ENCODE measurements at regions not wholly inside any gene's neighbourhood (a gene's known extent, or its start where the extent isn't known, plus 50 kb on each side); places are given as distances from the start of the nearest gene placed in this dataset.

GRCh38 chr14:100664231-100664630, 62.5 kb upstream of the DLK1 start:
- H3K4me3 Mint-ChIP-seq = no peak overlapping the region
- no peak for ATAC-seq (replicated peaks)
- H3K4me1 Mint-ChIP-seq = peaks cover 2 to 5% of the 10 kb centered on the region in 2 donors
- DNase-seq = no peak
- H3K9me3 Mint-ChIP-seq = peaks cover 0 to 4% of the 10 kb centered on the region in 2 donors
- H3K27me3 Mint-ChIP-seq = peaks cover 27 to 49% of the 10 kb centered on the region in 2 donors
- no peaks in the 10 kb centered on the region for H3K36me3 Mint-ChIP-seq
- no peak overlapping the region for H3K27ac Mint-ChIP-seq

GRCh38 chr14:100664841-100665510, 61.7 kb upstream of the DLK1 start:
- DNase-seq = no peak
- Mint-ChIP-seq H3K4me3 (no peak overlapping the region), H3K27ac (peak overlapping the region; percentile 34), H3K9me3 (peaks cover 0 to 4% of the 10 kb centered on the region in 2 donors), H3K36me3 (no peaks in the 10 kb centered on the region), H3K4me1 (peaks cover 2 to 5% of the 10 kb centered on the region in 2 donors), H3K27me3 (peaks cover 34 to 56% of the 10 kb centered on the region in 2 donors)
- no peak for ATAC-seq (replicated peaks)

- Mint-ChIP-seq H3K4me1 (peaks cover 2 to 5% of the 10 kb centered on the region in 2 donors), H3K4me3 (no peak overlapping the region), H3K27ac (peak overlapping the region; percentile 34), H3K9me3 (peaks cover 0 to 4% of the 10 kb centered on the region in 2 donors), H3K36me3 (no peaks in the 10 kb centered on the region), H3K27me3 (peaks cover 34 to 60% of the 10 kb centered on the region in 2 donors)
- ATAC-seq (replicated peaks) = no peak
- DNase-seq = no peak
Measured at GRCh38 chr14:100665511-100666032, 61.1 kb upstream of the DLK1 start.

- H3K9me3 Mint-ChIP-seq = peaks cover 0 to 4% of the 10 kb centered on the region in 2 donors
- H3K4me3 Mint-ChIP-seq = no peak overlapping the region
- no peak overlapping the region for H3K27ac Mint-ChIP-seq
- no peak for DNase-seq
- H3K36me3 Mint-ChIP-seq = no peaks in the 10 kb centered on the region
- no peak for ATAC-seq (replicated peaks)
- peaks cover 2 to 5% of the 10 kb centered on the region in 2 donors for H3K4me1 Mint-ChIP-seq
- H3K27me3 Mint-ChIP-seq = peaks cover 37 to 68% of the 10 kb centered on the region in 2 donors
Measured at GRCh38 chr14:100666403-100666802, 60.3 kb upstream of the DLK1 start.

- no peak overlapping the region for H3K27ac Mint-ChIP-seq
- H3K4me1 Mint-ChIP-seq = peaks cover 2 to 5% of the 10 kb centered on the region in 2 donors
- peaks cover 0 to 4% of the 10 kb centered on the region in 2 donors for H3K9me3 Mint-ChIP-seq
- no peak for DNase-seq
- H3K36me3 Mint-ChIP-seq = no peaks in the 10 kb centered on the region
- H3K4me3 Mint-ChIP-seq = no peak overlapping the region
- ATAC-seq (replicated peaks) = no peak
- H3K27me3 Mint-ChIP-seq = peaks cover 41 to 72% of the 10 kb centered on the region in 2 donors
Measured at GRCh38 chr14:100666851-100667250, 59.8 kb upstream of the DLK1 start.

GRCh38 chr14:100667656-100668055, 59.0 kb upstream of the DLK1 start:
- Mint-ChIP-seq H3K9me3 (peaks cover 0 to 4% of the 10 kb centered on the region in 2 donors), H3K4me1 (peaks cover 2 to 5% of the 10 kb centered on the region in 2 donors), H3K4me3 (no peak overlapping the region), H3K27ac (no peak overlapping the region), H3K36me3 (no peaks in the 10 kb centered on the region), H3K27me3 (peaks cover 44 to 79% of the 10 kb centered on the region in 2 donors)
- DNase-seq (no peak), ATAC-seq (replicated peaks) (no peak)

- peaks cover under 1 to 5% of the 10 kb centered on the region in 2 donors for H3K4me1 Mint-ChIP-seq
- H3K27ac Mint-ChIP-seq = no peak overlapping the region
- H3K36me3 Mint-ChIP-seq = no peaks in the 10 kb centered on the region
- no peak overlapping the region for H3K4me3 Mint-ChIP-seq
- DNase-seq = no peak
- ATAC-seq (replicated peaks) = no peak
- H3K9me3 Mint-ChIP-seq = no peaks in the 10 kb centered on the region
- peaks cover 51 to 86% of the 10 kb centered on the region in 2 donors for H3K27me3 Mint-ChIP-seq
Measured at GRCh38 chr14:100668352-100668751, 58.3 kb upstream of the DLK1 start.

GRCh38 chr14:100669011-100669412, 57.7 kb upstream of the DLK1 start:
- DNase-seq (no peak), ATAC-seq (replicated peaks) (no peak)
- Mint-ChIP-seq H3K4me3 (no peak overlapping the region), H3K27me3 (peaks cover 56 to 90% of the 10 kb centered on the region in 2 donors), H3K27ac (no peak overlapping the region), H3K36me3 (no peaks in the 10 kb centered on the region), H3K9me3 (peaks cover 0 to 2% of the 10 kb centered on the region in 2 donors), H3K4me1 (peaks cover 2 to 8% of the 10 kb centered on the region in 2 donors)

- Mint-ChIP-seq H3K27ac (no peak overlapping the region), H3K27me3 (peaks cover 56 to 90% of the 10 kb centered on the region in 2 donors), H3K4me3 (no peak overlapping the region), H3K36me3 (no peaks in the 10 kb centered on the region), H3K9me3 (peaks cover 0 to 2% of the 10 kb centered on the region in 2 donors), H3K4me1 (peaks cover 2 to 8% of the 10 kb centered on the region in 2 donors)
- DNase-seq (no peak), ATAC-seq (replicated peaks) (no peak)
Measured at GRCh38 chr14:100669468-100669867, 57.2 kb upstream of the DLK1 start.

GRCh38 chr14:100670017-100670752, 56.5 kb upstream of the DLK1 start:
- Mint-ChIP-seq H3K27me3 (peaks cover 56 to 90% of the 10 kb centered on the region in 2 donors), H3K4me3 (peak overlapping the region in 1 of 2 donors; percentile 29), H3K27ac (no peak overlapping the region), H3K36me3 (no peaks in the 10 kb centered on the region), H3K9me3 (peaks cover 0 to 2% of the 10 kb centered on the region in 2 donors), H3K4me1 (peaks cover 2 to 8% of the 10 kb centered on the region in 2 donors)
- no peak for ATAC-seq (replicated peaks)
- DNase-seq = no peak

GRCh38 chr14:100670753-100671049, 56.0 kb upstream of the DLK1 start:
- Mint-ChIP-seq H3K4me3 (peak overlapping the region in 1 of 2 donors; percentile 29), H3K9me3 (peaks cover 0 to 2% of the 10 kb centered on the region in 2 donors), H3K4me1 (peaks cover 2 to 8% of the 10 kb centered on the region in 2 donors), H3K27me3 (peaks cover 51 to 88% of the 10 kb centered on the region in 2 donors), H3K36me3 (no peaks in the 10 kb centered on the region), H3K27ac (no peak overlapping the region)
- no peak for DNase-seq
- no peak for ATAC-seq (replicated peaks)

- Mint-ChIP-seq H3K36me3 (no peaks in the 10 kb centered on the region), H3K27ac (no peak overlapping the region), H3K4me1 (peaks cover 2 to 8% of the 10 kb centered on the region in 2 donors), H3K27me3 (peaks cover 49 to 81% of the 10 kb centered on the region in 2 donors), H3K4me3 (no peak overlapping the region), H3K9me3 (peaks cover 0 to 2% of the 10 kb centered on the region in 2 donors)
- ATAC-seq (replicated peaks) (no peak), DNase-seq (no peak)
Measured at GRCh38 chr14:100671386-100671901, 55.2 kb upstream of the DLK1 start.

- Mint-ChIP-seq H3K36me3 (no peaks in the 10 kb centered on the region), H3K4me1 (peaks cover 2 to 8% of the 10 kb centered on the region in 2 donors), H3K9me3 (peaks cover 0 to 2% of the 10 kb centered on the region in 2 donors), H3K27me3 (peaks cover 49 to 77% of the 10 kb centered on the region in 2 donors), H3K4me3 (no peak overlapping the region), H3K27ac (no peak overlapping the region)
- ATAC-seq (replicated peaks) = no peak
- no peak for DNase-seq
Measured at GRCh38 chr14:100671906-100672305, 54.8 kb upstream of the DLK1 start.

GRCh38 chr14:100673085-100673806, 53.4 kb upstream of the DLK1 start:
- peaks cover 44 to 66% of the 10 kb centered on the region in 2 donors for H3K27me3 Mint-ChIP-seq
- ATAC-seq (replicated peaks) (no peak), DNase-seq (no peak)
- H3K4me3 Mint-ChIP-seq = no peak overlapping the region
- peaks cover 2 to 8% of the 10 kb centered on the region in 2 donors for H3K4me1 Mint-ChIP-seq
- H3K27ac Mint-ChIP-seq = no peak overlapping the region
- peaks cover 0 to 2% of the 10 kb centered on the region in 2 donors for H3K9me3 Mint-ChIP-seq
- no peaks in the 10 kb centered on the region for H3K36me3 Mint-ChIP-seq

All from stimulated activated naive B cell treated with anti-CD40 and anti-IgM and Interleukin-4, amounts not matched to agents 10 μg/mL and 1 μg/mL and 100 μg/mL, for 72 hours (primary cell).